Stimulated activated memory B cell treated with anti-CD40 and anti-IgM and Interleukin-4, amounts not matched to agents 10 μg/mL and 1 μg/mL and 100 μg/mL, for 72 hours (primary cell): ENCODE measurements at regions not wholly inside any gene's neighbourhood (a gene's known extent, or its start where the extent isn't known, plus 50 kb on each side); places are given as distances from the start of the nearest gene placed in this dataset.
"Not testable (repeated sequence)": the region's sequence is repeated elsewhere in the genome, so short reads cannot be mapped to it uniquely, and the experiment has no call there.

Experiments
- ATAC-seq: fragments of 150-1000 bp; cut with Tn5 transposase; 2 replicates; pipeline ENCODE4 v1.10.0; 2021
- H3K27ac Mint-ChIP-seq: one replicate; pipeline ENCODE4 v1.8.0; 2022; ENCODE audit warnings: mild to moderate bottlenecking, mixed read lengths
- H3K27me3 Mint-ChIP-seq: one replicate; pipeline ENCODE4 v1.8.0; 2022; ENCODE audit warnings: mixed read lengths
- H3K36me3 Mint-ChIP-seq: one replicate; pipeline ENCODE4 v1.8.0; 2022; ENCODE audit warnings: mixed read lengths
- H3K4me1 Mint-ChIP-seq: one replicate; pipeline ENCODE4 v1.8.0; 2022; ENCODE audit warnings: mixed read lengths
- H3K4me3 Mint-ChIP-seq: one replicate; pipeline ENCODE4 v1.8.0; 2022; ENCODE audit warnings: mild to moderate bottlenecking, moderate library complexity, mixed read lengths
- H3K9me3 Mint-ChIP-seq: one replicate; pipeline ENCODE4 v1.8.0; 2022; ENCODE audit warnings: mixed read lengths

DNA sequence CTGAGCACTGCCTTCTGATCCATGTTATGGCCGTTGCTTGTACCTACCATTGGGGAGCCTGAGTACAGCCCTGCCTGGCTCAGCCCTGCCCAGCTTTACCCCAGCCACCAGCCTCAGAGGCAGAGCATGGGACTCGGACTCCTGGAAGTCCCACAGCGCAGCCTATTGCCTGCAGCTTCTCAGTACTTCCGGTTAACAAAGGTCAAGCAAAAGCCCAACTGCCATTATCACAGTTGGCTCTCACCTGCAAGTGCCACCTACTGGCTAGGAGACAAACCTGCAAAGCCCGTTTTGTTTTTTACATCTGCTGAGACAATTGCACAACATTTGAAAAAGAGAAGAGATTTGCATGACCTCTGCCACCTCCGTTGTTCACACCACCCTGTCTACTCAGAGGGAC is 1081.7 kb downstream of the NAALADL2 start:
- H3K27me3 Mint-ChIP-seq = no peaks in the 10 kb centered on the region
- no peak overlapping the region for H3K27ac Mint-ChIP-seq
- H3K9me3 Mint-ChIP-seq = peaks cover 14% of the 10 kb centered on the region
- no peak for ATAC-seq
- no peak overlapping the region for H3K4me3 Mint-ChIP-seq
- no peaks in the 10 kb centered on the region for H3K4me1 Mint-ChIP-seq
- no peaks in the 10 kb centered on the region for H3K36me3 Mint-ChIP-seq

- ATAC-seq = no peak
- Mint-ChIP-seq H3K27ac (no peak overlapping the region), H3K27me3 (no peaks in the 10 kb centered on the region), H3K9me3 (peaks cover 14% of the 10 kb centered on the region), H3K4me3 (no peak overlapping the region), H3K36me3 (no peaks in the 10 kb centered on the region), H3K4me1 (no peaks in the 10 kb centered on the region)
Observed at GRCh38 chr3:175940243-175940642, 1081.1 kb downstream of the NAALADL2 start.

DNA sequence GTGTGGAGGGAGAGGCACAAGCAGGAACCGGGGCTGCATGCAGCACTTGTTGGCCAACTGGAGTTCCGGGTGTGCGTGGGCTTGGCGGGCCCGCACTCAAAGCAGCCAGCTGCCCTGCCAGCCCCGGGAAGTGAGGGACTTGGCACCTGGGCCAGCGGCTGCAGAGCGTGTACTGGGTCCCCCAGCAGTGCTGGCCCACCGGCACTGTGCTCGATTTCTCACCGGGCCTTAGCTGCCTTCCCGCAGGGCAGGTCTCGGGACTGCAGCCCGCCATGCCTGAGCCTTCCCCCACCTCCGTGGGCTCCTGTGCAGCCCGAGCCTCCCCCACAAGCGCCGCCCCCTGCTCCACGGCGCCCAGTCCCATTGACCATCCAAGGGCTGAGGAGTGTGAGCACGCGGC is 1078.2 kb downstream of the NAALADL2 start:
- not testable (repeated sequence) for H3K4me1 Mint-ChIP-seq, ATAC-seq, H3K9me3 Mint-ChIP-seq, H3K27me3 Mint-ChIP-seq, H3K36me3 Mint-ChIP-seq, H3K4me3 Mint-ChIP-seq, H3K27ac Mint-ChIP-seq

DNA sequence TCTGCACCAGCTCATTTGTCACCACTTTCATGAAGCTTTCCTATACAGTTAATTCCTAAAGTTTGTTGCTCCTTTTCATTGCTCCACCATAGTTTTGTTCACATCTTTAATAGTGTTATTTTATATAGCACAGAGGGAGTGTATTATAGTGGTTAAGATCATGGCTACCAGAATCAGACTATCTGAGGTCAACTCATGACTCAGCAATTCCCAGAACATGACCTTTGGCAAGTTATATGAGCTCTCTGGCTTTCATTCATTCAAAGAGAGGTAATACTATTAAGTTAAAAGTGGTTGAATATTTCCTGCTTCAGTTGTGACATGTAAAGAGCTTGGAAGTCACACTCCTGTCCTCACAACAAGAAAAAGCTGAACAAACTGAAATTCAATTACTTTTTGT is 1073.5 kb downstream of the NAALADL2 start:
- no peak for ATAC-seq
- no peaks in the 10 kb centered on the region for H3K27me3 Mint-ChIP-seq
- H3K27ac Mint-ChIP-seq = no peak overlapping the region
- H3K4me1 Mint-ChIP-seq = no peaks in the 10 kb centered on the region
- peaks cover 5% of the 10 kb centered on the region for H3K9me3 Mint-ChIP-seq
- no peaks in the 10 kb centered on the region for H3K36me3 Mint-ChIP-seq
- H3K4me3 Mint-ChIP-seq = no peak overlapping the region

DNA sequence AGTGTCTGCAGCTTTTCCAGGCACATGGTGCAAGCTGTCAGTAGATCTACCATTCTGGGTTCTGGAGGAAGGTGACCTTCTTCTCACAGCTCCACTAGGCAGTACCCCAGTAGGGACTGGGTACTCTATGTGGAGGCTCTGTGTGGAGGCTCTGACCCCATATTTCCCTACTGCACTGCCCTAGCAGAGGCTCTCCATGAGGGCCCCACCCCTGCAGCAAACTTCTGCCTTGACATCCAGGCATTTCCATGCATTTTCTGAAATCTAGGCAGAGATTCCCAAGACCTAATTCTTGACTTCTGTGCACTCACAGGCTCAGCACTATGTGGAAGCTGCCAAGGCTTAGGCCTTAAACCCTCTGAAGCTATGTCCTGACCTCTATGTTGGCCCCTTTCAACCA is 1060.0 kb downstream of the NAALADL2 start:
- no peak overlapping the region for H3K27ac Mint-ChIP-seq
- no peaks in the 10 kb centered on the region for H3K27me3 Mint-ChIP-seq
- H3K4me1 Mint-ChIP-seq = no peaks in the 10 kb centered on the region
- no peaks in the 10 kb centered on the region for H3K36me3 Mint-ChIP-seq
- no peak overlapping the region for H3K4me3 Mint-ChIP-seq
- no peak for ATAC-seq
- H3K9me3 Mint-ChIP-seq = peaks cover 12% of the 10 kb centered on the region

GRCh38 chr3:175916191-175916934 is 1057.2 kb downstream of the NAALADL2 start:
- Mint-ChIP-seq H3K4me3 (no peak overlapping the region), H3K27ac (no peak overlapping the region), H3K36me3 (no peaks in the 10 kb centered on the region), H3K27me3 (no peaks in the 10 kb centered on the region), H3K9me3 (peaks cover 15% of the 10 kb centered on the region), H3K4me1 (no peaks in the 10 kb centered on the region)
- ATAC-seq = no peak

GRCh38 chr3:175914785-175915184 is 1055.7 kb downstream of the NAALADL2 start:
- no peaks in the 10 kb centered on the region for H3K27me3 Mint-ChIP-seq
- no peaks in the 10 kb centered on the region for H3K4me1 Mint-ChIP-seq
- H3K36me3 Mint-ChIP-seq = no peaks in the 10 kb centered on the region
- ATAC-seq = no peak
- peaks cover 11% of the 10 kb centered on the region for H3K9me3 Mint-ChIP-seq
- no peak overlapping the region for H3K4me3 Mint-ChIP-seq
- H3K27ac Mint-ChIP-seq = no peak overlapping the region

DNA sequence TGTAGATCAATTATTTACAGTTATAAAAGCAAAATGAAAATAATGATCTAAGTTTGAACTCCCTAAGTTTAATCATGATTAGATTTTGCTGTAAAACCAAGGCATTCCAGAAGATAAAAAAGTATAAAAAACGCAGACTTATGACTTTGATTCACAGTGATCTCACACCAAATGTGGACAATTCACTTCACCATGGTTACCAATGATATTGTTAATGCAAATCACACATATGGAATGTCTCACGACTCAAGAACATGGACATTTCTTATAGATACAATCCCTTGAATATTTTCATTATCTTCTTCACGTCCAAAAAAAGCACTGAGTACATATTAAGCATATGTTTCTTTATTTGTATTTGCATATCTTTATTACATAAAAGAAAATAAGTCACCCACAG is 1054.2 kb downstream of the NAALADL2 start:
- H3K36me3 Mint-ChIP-seq = no peaks in the 10 kb centered on the region
- no peak overlapping the region for H3K27ac Mint-ChIP-seq
- H3K4me1 Mint-ChIP-seq = no peaks in the 10 kb centered on the region
- ATAC-seq = no peak
- no peaks in the 10 kb centered on the region for H3K27me3 Mint-ChIP-seq
- no peak overlapping the region for H3K4me3 Mint-ChIP-seq
- H3K9me3 Mint-ChIP-seq = peaks cover 5% of the 10 kb centered on the region

GRCh38 chr3:175911937-175912336 is 1052.8 kb downstream of the NAALADL2 start:
- no peaks in the 10 kb centered on the region for H3K36me3 Mint-ChIP-seq
- no peaks in the 10 kb centered on the region for H3K27me3 Mint-ChIP-seq
- H3K9me3 Mint-ChIP-seq = peaks cover 7% of the 10 kb centered on the region
- ATAC-seq = no peak
- H3K4me1 Mint-ChIP-seq = no peaks in the 10 kb centered on the region
- H3K27ac Mint-ChIP-seq = no peak overlapping the region
- H3K4me3 Mint-ChIP-seq = no peak overlapping the region

DNA sequence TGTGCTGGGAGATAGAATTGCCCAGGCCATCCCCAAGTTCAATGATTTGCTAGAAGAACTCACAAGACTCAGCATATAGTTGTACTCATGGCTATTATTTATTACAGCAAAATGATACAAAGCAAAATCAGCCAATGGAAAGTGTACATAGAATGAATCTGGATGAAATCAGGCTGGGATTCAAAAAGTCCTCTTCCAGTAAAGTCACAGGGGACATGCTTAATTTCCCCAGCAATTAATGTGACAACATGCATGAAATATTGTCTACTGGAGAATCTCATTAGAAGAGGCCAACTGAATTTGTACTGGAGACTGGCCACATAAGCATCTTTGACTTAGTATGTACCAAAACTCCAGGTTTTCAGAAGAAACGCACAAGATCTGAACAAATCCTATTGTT is 1043.1 kb downstream of the NAALADL2 start:
- Mint-ChIP-seq H3K36me3 (no peaks in the 10 kb centered on the region), H3K4me1 (no peaks in the 10 kb centered on the region), H3K27ac (no peak overlapping the region), H3K9me3 (peaks cover 2% of the 10 kb centered on the region), H3K27me3 (no peaks in the 10 kb centered on the region), H3K4me3 (no peak overlapping the region)
- no peak for ATAC-seq

- Mint-ChIP-seq H3K36me3 (no peaks in the 10 kb centered on the region), H3K27ac (no peak overlapping the region), H3K4me1 (no peaks in the 10 kb centered on the region), H3K27me3 (no peaks in the 10 kb centered on the region), H3K9me3 (peaks cover 1% of the 10 kb centered on the region), H3K4me3 (no peak overlapping the region)
- no peak for ATAC-seq
Observed at GRCh38 chr3:175898194-175898593, 1039.1 kb downstream of the NAALADL2 start.

DNA sequence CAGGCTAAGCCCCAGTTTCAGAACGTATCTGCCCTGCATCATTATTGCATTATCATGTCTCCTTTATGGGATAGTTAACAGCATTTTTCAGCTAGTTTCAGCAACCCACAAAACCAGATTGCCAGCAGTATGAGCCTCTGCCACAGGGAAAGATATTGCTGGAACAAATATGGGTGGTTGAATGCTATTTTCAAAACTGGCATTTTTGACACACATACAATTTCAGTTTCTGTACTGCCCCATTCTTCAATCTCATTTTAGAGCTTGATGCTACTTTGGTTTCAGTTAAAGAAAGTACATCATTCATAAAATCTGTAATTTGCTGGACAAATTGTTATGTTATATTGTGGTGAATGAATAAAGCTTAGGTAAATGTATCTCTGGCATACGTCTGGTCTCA is 1037.5 kb downstream of the NAALADL2 start:
- no peak for ATAC-seq
- Mint-ChIP-seq H3K27me3 (no peaks in the 10 kb centered on the region), H3K4me1 (no peaks in the 10 kb centered on the region), H3K9me3 (no peaks in the 10 kb centered on the region), H3K4me3 (no peak overlapping the region), H3K27ac (no peak overlapping the region), H3K36me3 (no peaks in the 10 kb centered on the region)

DNA sequence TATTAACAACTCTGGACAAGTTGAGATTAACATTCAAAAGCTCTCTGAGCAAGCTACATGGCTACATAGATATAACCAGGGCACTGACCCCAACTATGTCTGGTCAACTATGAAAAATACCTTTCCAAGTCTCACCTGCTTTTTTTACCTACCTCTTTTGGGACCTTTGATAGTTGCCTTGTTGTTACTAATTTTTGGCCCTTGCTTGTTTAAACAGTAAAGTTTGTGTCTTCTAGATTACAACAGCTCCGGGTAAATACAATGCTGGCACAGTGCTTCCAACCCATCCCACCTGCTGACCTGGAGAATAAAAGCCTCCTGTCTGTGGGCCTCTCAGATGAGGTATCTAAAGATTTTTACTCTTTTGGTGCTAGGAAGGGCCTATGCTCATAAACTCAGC is 1036.6 kb downstream of the NAALADL2 start:
- H3K36me3 Mint-ChIP-seq = no peaks in the 10 kb centered on the region
- no peak overlapping the region for H3K4me3 Mint-ChIP-seq
- no peak for ATAC-seq
- H3K9me3 Mint-ChIP-seq = no peaks in the 10 kb centered on the region
- no peaks in the 10 kb centered on the region for H3K4me1 Mint-ChIP-seq
- no peak overlapping the region for H3K27ac Mint-ChIP-seq
- H3K27me3 Mint-ChIP-seq = no peaks in the 10 kb centered on the region

DNA sequence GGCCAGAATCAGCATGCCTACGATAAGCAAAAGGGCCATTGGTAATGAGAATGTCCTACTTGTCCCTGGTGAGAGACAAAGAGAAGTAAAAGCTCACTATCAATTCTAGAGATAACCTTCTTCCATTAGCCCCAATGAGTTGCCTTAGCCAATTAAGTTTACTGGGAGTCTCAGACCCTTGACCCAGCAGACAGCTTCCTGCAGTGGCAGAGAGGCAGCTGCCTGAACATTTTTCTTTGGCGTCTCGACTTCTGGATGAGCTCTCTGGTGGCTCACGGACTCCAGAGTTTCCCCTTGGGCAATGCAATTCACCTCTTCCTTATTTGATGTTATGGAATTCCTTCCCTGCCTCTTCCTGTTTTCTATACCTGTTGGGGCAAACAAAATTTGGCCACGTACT is 1034.4 kb downstream of the NAALADL2 start:
- ATAC-seq = no peak
- H3K9me3 Mint-ChIP-seq = no peaks in the 10 kb centered on the region
- no peaks in the 10 kb centered on the region for H3K27me3 Mint-ChIP-seq
- no peaks in the 10 kb centered on the region for H3K4me1 Mint-ChIP-seq
- no peaks in the 10 kb centered on the region for H3K36me3 Mint-ChIP-seq
- H3K4me3 Mint-ChIP-seq = no peak overlapping the region
- H3K27ac Mint-ChIP-seq = no peak overlapping the region

DNA sequence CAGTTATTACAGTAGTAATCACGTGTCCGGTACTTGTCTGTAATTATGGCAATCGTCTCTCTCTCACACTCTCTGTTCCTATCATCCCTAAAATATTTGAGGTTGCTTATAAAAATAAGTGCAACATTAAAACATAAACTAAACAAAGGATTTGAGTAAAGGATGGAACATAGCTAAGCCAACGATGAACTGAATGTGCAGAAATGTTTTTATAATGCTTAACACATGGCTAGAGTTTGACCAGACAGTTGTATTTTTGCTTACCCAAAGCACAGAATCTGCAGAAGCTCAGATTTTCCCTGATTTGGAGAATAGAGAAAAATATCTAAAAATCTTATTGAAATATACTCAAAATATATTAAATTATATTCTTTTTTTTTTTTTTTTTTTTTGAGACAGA is 1030.9 kb downstream of the NAALADL2 start:
- no peak for ATAC-seq
- H3K4me1 Mint-ChIP-seq = no peaks in the 10 kb centered on the region
- no peak overlapping the region for H3K4me3 Mint-ChIP-seq
- H3K27ac Mint-ChIP-seq = no peak overlapping the region
- H3K27me3 Mint-ChIP-seq = no peaks in the 10 kb centered on the region
- no peaks in the 10 kb centered on the region for H3K9me3 Mint-ChIP-seq
- no peaks in the 10 kb centered on the region for H3K36me3 Mint-ChIP-seq

DNA sequence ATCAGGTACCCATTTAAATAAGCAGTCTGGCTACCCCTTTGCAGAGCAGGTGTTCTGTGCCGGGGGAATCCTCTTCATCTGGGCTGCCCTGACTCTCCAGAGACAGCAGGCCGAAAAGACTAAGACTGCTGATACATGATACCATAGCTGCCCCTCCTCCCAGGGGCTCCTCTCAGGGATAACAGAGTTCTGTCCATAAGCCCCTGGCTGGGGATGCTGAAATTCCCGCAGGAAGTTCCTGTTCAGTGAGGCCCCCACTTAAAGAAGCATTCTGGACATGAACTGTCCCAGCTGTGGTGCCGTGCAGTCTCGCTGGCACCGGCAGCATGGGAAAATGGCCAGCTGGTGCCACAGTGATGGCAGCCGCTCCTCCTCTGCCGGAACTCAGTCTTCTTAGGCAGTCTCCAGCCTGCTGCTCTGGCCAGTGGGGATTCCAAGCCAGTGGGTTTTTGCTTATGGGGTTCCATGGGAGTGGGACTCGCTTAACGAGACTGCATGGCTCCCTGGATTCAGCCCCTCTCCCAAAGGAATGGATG is 1026.2 kb downstream of the NAALADL2 start:
- H3K27ac Mint-ChIP-seq = no peak overlapping the region
- H3K9me3 Mint-ChIP-seq = peaks cover 5% of the 10 kb centered on the region
- no peaks in the 10 kb centered on the region for H3K27me3 Mint-ChIP-seq
- H3K4me3 Mint-ChIP-seq = no peak overlapping the region
- no peaks in the 10 kb centered on the region for H3K36me3 Mint-ChIP-seq
- no peak for ATAC-seq
- H3K4me1 Mint-ChIP-seq = no peaks in the 10 kb centered on the region
